K562 (cell line): ENCODE measurements at regions not wholly inside any gene's neighbourhood (a gene's known extent, or its start where the extent isn't known, plus 50 kb on each side); places are given as distances from the start of the nearest gene placed in this dataset.
"Not testable (repeated sequence)": the region's sequence is repeated elsewhere in the genome, so short reads cannot be mapped to it uniquely, and the experiment has no call there.

Experiments used
- ATAC-seq: fragments of 200-7000 bp; cut with Tn5 transposase; 3 replicates; pipeline ENCODE4 v1.9.1; 2020; ENCODE audit warnings: moderate library complexity
- BruUV-seq: library from RNA; stranded (reverse); fragments of 400-500 nt; replicated peaks from 2 replicates; lab custom pipeline; 2021; lab: Mats Ljungman, UMichigan
- CTCF ChIA-PET: fragments of 300-600 bp; formaldehyde crosslinking; extraction: SDS; loops from one replicate; lab custom pipeline; 2021; ENCODE audit warnings: low intra/inter-chr PET ratio; lab: Yijun Ruan, JAX
- POLR2A ChIA-PET: fragments of 300-600, 350-650 bp; sonication (Branson Sonifier 250); formaldehyde crosslinking; extraction: SDS; loops from one replicate; lab custom pipeline; 2021; ENCODE audit warnings: antibody characterized with exemption, inconsistent platforms; lab: Yijun Ruan, JAX
- DNase-seq, 4 experiments: peaks; one replicate each; pipeline versions ENCODE4 v3.0.0 to v3.0.0-alpha.2; 2011 to 2018; ENCODE audit warnings: low spot score in 3 of 4, mixed read lengths in 3 of 4; ENCODE audit errors: extremely low read depth in 1 of 4
- FAIRE-seq: peaks from 2 replicates; lab custom pipeline; 2011; peaks lifted over from hg19 to GRCh38; lab: Jason Lieb, UNC
- H2AFZ ChIP-seq: 2 replicates; pipeline ENCODE4 v1.6.0; 2011; ENCODE audit warnings: low read depth, low read length, control low read depth, inconsistent platforms
- H3K27ac ChIP-seq: fragments of 200-600 bp; 3 replicates; pipeline ENCODE4 v1.8.0; 2011; ENCODE audit warnings: low read depth, mild to moderate bottlenecking, control low read depth, inconsistent platforms, low read length, moderate library complexity, mixed read lengths; ENCODE audit errors: extremely low read depth
- H3K27me3 ChIP-seq, 2 experiments: fragments of 300-600 bp in 1 of 2; 2 replicates in 1 of 2; 3 replicates in 1 of 2; pipeline versions ENCODE4 v1.6.0 to v1.8.0; 2011; ENCODE audit warnings: inconsistent platforms in 2 of 2, low read length in 2 of 2, mild to moderate bottlenecking in 1 of 2, mixed read lengths in 1 of 2, moderate library complexity in 1 of 2; ENCODE audit not compliant: control insufficient read depth in 2 of 2, insufficient read depth in 2 of 2
- H3K36me3 ChIP-seq: fragments of 300-600 bp; 3 replicates; pipeline ENCODE4 v1.8.0; 2011; ENCODE audit warnings: mild to moderate bottlenecking, low read length, inconsistent platforms; ENCODE audit not compliant: control insufficient read depth, insufficient read depth
- H3K4me1 ChIP-seq, 2 experiments: fragments of 200-600 bp in 1 of 2; replicated peaks in 1 of 2; 2 replicates in 1 of 2; 3 replicates in 1 of 2; pipeline versions ENCODE4 v1.5.1 to v1.8.0; 2011; ENCODE audit warnings: inconsistent platforms in 2 of 2, low read length in 2 of 2, mild to moderate bottlenecking in 1 of 2, mixed read lengths in 1 of 2, moderate library complexity in 1 of 2; ENCODE audit not compliant: control insufficient read depth in 2 of 2, insufficient read depth in 2 of 2
- H3K4me2 ChIP-seq: 2 replicates; pipeline ENCODE4 v1.6.1; 2011; ENCODE audit warnings: low read length, control low read depth, inconsistent platforms, mixed read lengths; ENCODE audit not compliant: insufficient read depth
- H3K4me3 ChIP-seq: fragments of 200-600 bp; sonication (generic), shearing (Covaris generic); 2 replicates; pipeline ENCODE4 v1.5.1; 2016; ENCODE audit warnings: control low read depth, inconsistent platforms
- H3K79me2 ChIP-seq: fragments of 200-600 bp; 3 replicates; pipeline ENCODE4 v1.8.0; 2011; ENCODE audit warnings: low read length, inconsistent platforms; ENCODE audit not compliant: control insufficient read depth, insufficient read depth
- H3K9ac ChIP-seq, 2 experiments: 2 replicates each; pipeline versions ENCODE4 v1.6.0 to v1.6.1; 2011; ENCODE audit warnings: low read depth in 2 of 2, low read length in 2 of 2, control low read depth in 1 of 2, inconsistent platforms in 1 of 2, mild to moderate bottlenecking in 1 of 2, mixed read lengths in 1 of 2; ENCODE audit not compliant: insufficient read depth in 1 of 2
- H3K9me1 ChIP-seq: one replicate; pipeline ENCODE4 v1.6.0; 2011; ENCODE audit warnings: inconsistent platforms, mild to moderate bottlenecking, low read length, moderate library complexity; ENCODE audit not compliant: control insufficient read depth, insufficient read depth
- H3K9me3 ChIP-seq: replicated peaks from 2 replicates; pipeline ENCODE4 v1.5.1; 2011; ENCODE audit warnings: low read depth, low read length, inconsistent platforms; ENCODE audit not compliant: control insufficient read depth, insufficient read depth
- H4K20me1 ChIP-seq: replicated peaks from 2 replicates; pipeline ENCODE4 v1.6.1; 2011; ENCODE audit warnings: low read length, inconsistent platforms, mixed read lengths; ENCODE audit not compliant: control insufficient read depth, insufficient read depth
- HMGN3 ChIP-seq: IDR thresholded peaks from 2 replicates; pipeline ENCODE4 v1.6.1; 2011; ENCODE audit warnings: borderline replicate concordance, low read depth, mild to moderate bottlenecking, mixed read lengths, low read length; ENCODE audit not compliant: insufficient read length; ENCODE audit errors: extremely low read depth
- KDM1A ChIP-seq, 2 experiments: fragments of 450-650 bp; IDR thresholded peaks; 2 replicates each; pipeline ENCODE4 v1.6.1; 2016; ENCODE audit warnings: mild to moderate bottlenecking in 2 of 2
- RAD21 ChIP-seq, 2 experiments: fragments of 250-450 bp in 1 of 2; fragments of 450-650 bp in 1 of 2; sonication (Bioruptor Pico) in 1 of 2; formaldehyde crosslinking in 1 of 2; IDR thresholded peaks in 1 of 2; conservative IDR thresholded peaks in 1 of 2; 2 replicates each; pipeline versions ENCODE4 v1.4.0 to v1.8.0; 2020 to 2022; ENCODE audit warnings: mild to moderate bottlenecking in 2 of 2, moderate library complexity in 1 of 2
- ZNF668 ChIP-seq: fragments of 250-450 bp; sonication (Bioruptor Pico); IDR thresholded peaks from 2 replicates; pipeline ENCODE4 v1.8.0; 2022; ENCODE audit warnings: mild to moderate bottlenecking, inconsistent platforms
- WGBS: fragments of 100-300 bp; shearing (Covaris generic); methylation state at CpG from one replicate; pipeline ENCODE4 v1.1.6; 2016; ENCODE audit warnings: low coverage, mixed read lengths; ENCODE audit not compliant: insufficient coverage; ENCODE audit errors: missing lambda C conversion rate; 5-methylcytosine and 5-hydroxymethylcytosine counted together
- in situ Hi-C: fragments of 300-500 bp; cut with MboI; formaldehyde crosslinking; loops from 4 replicates; pipeline ENCODE4 v1.15.0; 2018; ENCODE audit warnings: inconsistent platforms, mixed read lengths
- intact Hi-C: fragments of 100-400 bp; cut with micrococcal nuclease; formaldehyde crosslinking; loops from 2 replicates; pipeline ENCODE4 v1.14.2; 2022
- TF ChIP-seq, protein P1 (sequence below): fragments of 250-450 bp; sonication (Bioruptor Pico); IDR thresholded peaks from 2 replicates; pipeline ENCODE4 v1.4.0; 2020; ENCODE audit warnings: mild to moderate bottlenecking, moderate library complexity

DNA sequence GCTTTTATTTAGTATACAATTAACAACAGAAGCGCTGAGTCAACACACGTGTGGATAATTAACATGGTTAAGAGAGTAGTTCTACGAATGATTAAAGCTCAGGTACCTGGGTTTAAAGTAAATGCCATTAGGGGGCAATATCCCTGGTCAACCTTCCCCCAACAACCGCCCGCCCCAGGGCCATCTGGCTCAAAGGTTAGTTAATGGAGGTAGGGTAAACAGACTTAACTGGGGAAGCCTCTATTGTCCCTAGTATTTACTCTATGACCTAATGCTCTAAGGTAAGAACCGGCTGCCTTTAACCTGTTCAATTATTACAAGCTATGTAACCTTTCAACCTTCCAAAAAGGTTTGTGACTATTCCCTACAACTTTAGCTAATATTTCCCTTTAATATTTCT, 90.7 kb downstream of the CPXCR1 start:
- BruUV-seq, H3K4me3 ChIP-seq, H3K79me2 ChIP-seq, intact Hi-C loops, H3K36me3 ChIP-seq, H3K27me3 ChIP-seq, DNase-seq, H3K9me3 ChIP-seq, POLR2A ChIA-PET, H3K27ac ChIP-seq, H2AFZ ChIP-seq, ATAC-seq, H3K9me1 ChIP-seq, H4K20me1 ChIP-seq, FAIRE-seq, CTCF ChIA-PET, H3K4me2 ChIP-seq, H3K4me1 ChIP-seq, H3K9ac ChIP-seq, in situ Hi-C loops: not testable (repeated sequence)
- 2% methylated on average over 6 of the region's 6 CpGs for WGBS

DNA sequence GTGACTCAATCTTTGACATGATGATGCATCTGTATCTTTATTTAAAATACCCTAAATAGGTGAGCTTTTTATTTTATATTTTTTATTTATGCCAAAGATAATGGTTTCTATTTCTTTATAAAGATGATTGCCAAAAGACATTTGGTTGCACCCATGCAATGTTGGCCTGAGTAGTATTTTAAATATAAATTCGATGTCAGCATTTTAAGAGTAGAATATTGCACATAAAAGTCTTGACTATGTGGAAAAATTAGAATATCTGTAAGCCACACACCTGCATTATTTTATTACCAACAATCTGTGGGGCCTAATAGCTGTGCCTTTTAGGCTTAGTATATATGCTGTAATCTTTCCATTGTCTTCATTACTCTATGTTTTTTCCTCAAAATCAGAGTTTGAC, 91.4 kb downstream of the CPXCR1 start:
- Histone ChIP-seq H2AFZ (no peak overlapping the region), H3K79me2 (no peaks in the 10 kb centered on the region), H3K36me3 (no peaks in the 10 kb centered on the region), H3K4me1 (no peaks in the 10 kb centered on the region), H3K9me1 (no peaks in the 10 kb centered on the region), H4K20me1 (no peaks in the 10 kb centered on the region), H3K27ac (no peak overlapping the region), H3K9ac (no peak overlapping the region), H3K4me2 (no peak overlapping the region), H3K27me3 (no peaks in the 10 kb centered on the region), H3K4me3 (no peak overlapping the region), H3K9me3 (no peaks in the 10 kb centered on the region)
- FAIRE-seq (no peak), ATAC-seq (no peak), DNase-seq (no peak)
- no TSS peak for BruUV-seq
- TF ChIP-seq KDM1A (IDR thresholded peaks at IDR 0.05): no peak
- TF ChIP-seq, protein P1, sequence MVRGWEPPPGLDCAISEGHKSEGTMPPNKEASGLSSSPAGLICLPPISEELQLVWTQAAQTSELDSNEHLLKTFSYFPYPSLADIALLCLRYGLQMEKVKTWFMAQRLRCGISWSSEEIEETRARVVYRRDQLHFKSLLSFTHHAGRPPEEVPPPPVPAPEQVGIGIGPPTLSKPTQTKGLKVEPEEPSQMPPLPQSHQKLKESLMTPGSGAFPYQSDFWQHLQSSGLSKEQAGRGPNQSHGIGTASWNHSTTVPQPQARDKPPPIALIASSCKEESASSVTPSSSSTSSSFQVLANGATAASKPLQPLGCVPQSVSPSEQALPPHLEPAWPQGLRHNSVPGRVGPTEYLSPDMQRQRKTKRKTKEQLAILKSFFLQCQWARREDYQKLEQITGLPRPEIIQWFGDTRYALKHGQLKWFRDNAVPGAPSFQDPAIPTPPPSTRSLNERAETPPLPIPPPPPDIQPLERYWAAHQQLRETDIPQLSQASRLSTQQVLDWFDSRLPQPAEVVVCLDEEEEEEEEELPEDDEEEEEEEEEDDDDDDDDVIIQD: no peak
- no peak for TF ChIP-seq ZNF668
- TF ChIP-seq RAD21 (CRISPR knock-in tag; conservative IDR thresholded peaks at IDR 0.05 in 1 of 2, IDR thresholded peaks at IDR 0.05 in 1 of 2): no peak
- TF ChIP-seq HMGN3: no peak
- CTCF ChIA-PET: no interaction called here
- in situ Hi-C loops (no loop called here), intact Hi-C loops (no loop called here)
- POLR2A ChIA-PET: no interaction called here
- 0% methylated on average over 1 of the region's 1 CpG for WGBS

DNA sequence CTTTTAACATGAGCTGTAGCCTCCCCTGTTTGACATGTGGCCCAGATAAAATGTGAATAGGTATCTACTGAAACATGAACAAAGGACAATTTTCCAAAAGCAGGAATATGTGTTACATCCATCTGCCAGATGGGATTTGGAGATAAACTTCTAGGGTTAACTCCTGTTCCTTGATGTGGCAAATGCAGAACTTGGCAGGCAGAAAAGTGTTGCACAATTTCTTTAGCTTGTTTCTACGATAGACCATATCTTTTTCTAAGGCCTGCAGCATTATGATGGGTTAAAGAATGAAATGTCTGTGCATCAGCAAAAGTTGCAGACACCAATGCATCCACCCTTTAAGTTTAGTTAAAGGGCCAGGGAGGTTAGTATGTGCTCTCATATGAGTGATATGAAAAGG, 96.8 kb downstream of the CPXCR1 start:
- CTCF ChIA-PET, in situ Hi-C loops, H3K36me3 ChIP-seq, H3K4me1 ChIP-seq, POLR2A ChIA-PET, H3K9me3 ChIP-seq, ATAC-seq, H3K27me3 ChIP-seq, H3K9ac ChIP-seq, H3K79me2 ChIP-seq, H4K20me1 ChIP-seq, DNase-seq, H3K27ac ChIP-seq, H3K9me1 ChIP-seq, H3K4me2 ChIP-seq, BruUV-seq, FAIRE-seq, intact Hi-C loops, H3K4me3 ChIP-seq, H2AFZ ChIP-seq: not testable (repeated sequence)
- 0% methylated on average over 1 of the region's 1 CpG for WGBS
